ENCODE measurements at regions not wholly inside any gene's neighbourhood (a gene's known extent, or its start where the extent isn't known, plus 50 kb on each side); places are given as distances from the start of the nearest gene placed in this dataset.

- TF ChIP-seq CTCF (IDR thresholded peaks at IDR 0.05) (no peak), POLR2AphosphoS5 (IDR thresholded peaks at IDR 0.05) (no peak)
Observed at GRCh38 chr16:86827521-86827920, 249.2 kb downstream of the FOXL1 start.
